Aorta (tissue), 5 donors: ENCODE measurements at regions not wholly inside any gene's neighbourhood (a gene's known extent, or its start where the extent isn't known, plus 50 kb on each side); places are given as distances from the start of the nearest gene placed in this dataset.

Experiments used
- ATAC-seq: fragments of 200-7000 bp; cut with Tn5 transposase; one replicate; pipeline ENCODE4 v1.9.1; 2022; ENCODE audit warnings: moderate library complexity; ENCODE audit not compliant: low FRiP score
- DNase-seq, 2 donors: peaks; one replicate each; pipeline ENCODE4 v3.0.0-alpha.2; 2020
- H3K27ac ChIP-seq, 2 donors: one replicate each; pipeline ENCODE4 v1.5.1; 2013; ENCODE audit warnings: low read length in 2 of 2, mild to moderate bottlenecking in 2 of 2, moderate library complexity in 2 of 2, control low read depth in 1 of 2, inconsistent platforms in 1 of 2, low read depth in 1 of 2
- H3K27me3 ChIP-seq, 2 donors: one replicate each; pipeline ENCODE4 v1.6.1; 2013; ENCODE audit warnings: control low read depth in 1 of 2, low read length in 1 of 2, mild to moderate bottlenecking in 1 of 2, moderate library complexity in 1 of 2; ENCODE audit not compliant: insufficient read depth in 2 of 2, control insufficient read depth in 1 of 2
- H3K36me3 ChIP-seq, 2 donors: one replicate each; pipeline ENCODE4 v1.6.1; 2013; ENCODE audit warnings: control low read depth in 1 of 2, low read length in 1 of 2, mild to moderate bottlenecking in 1 of 2; ENCODE audit not compliant: insufficient read depth in 2 of 2, control insufficient read depth in 1 of 2
- H3K4me1 ChIP-seq, 2 donors: one replicate each; pipeline ENCODE4 v1.6.1; 2013; ENCODE audit warnings: low read length in 2 of 2, control low read depth in 1 of 2, mild to moderate bottlenecking in 1 of 2, moderate library complexity in 1 of 2; ENCODE audit not compliant: insufficient read depth in 2 of 2, control insufficient read depth in 1 of 2
- H3K4me3 ChIP-seq, 2 donors: one replicate each; pipeline ENCODE4 v1.5.1; 2013; ENCODE audit warnings: low read length in 2 of 2, control low read depth in 1 of 2, mild to moderate bottlenecking in 1 of 2
- H3K9me3 ChIP-seq: one replicate; pipeline ENCODE4 v1.6.1; 2013; ENCODE audit warnings: mild to moderate bottlenecking, low read length; ENCODE audit not compliant: control insufficient read depth
- WGBS, 2 donors: extraction: QIAGEN DNeasy Blood & Tissue Kit; methylation state at CpG; one replicate each; pipeline ENCODE4 v1.1.7; 2013; 5-methylcytosine and 5-hydroxymethylcytosine counted together
- intact Hi-C, 2 donors: fragments of 100-400 bp; cut with DNase I; formaldehyde crosslinking; loops; one replicate each; pipeline versions ENCODE4 v1.14.2 to v1.15.0; 2022
- donor health status: healthy with polysubstance abuse.
- donor health status: Bipolar disorder and iron deficiency.
- donor health status: DM: no; HTN: no; CAD: no.
- donor health status: DM: no; HTN: no; CAD: no.
- donor health status: DM: yes; HTN: yes; CAD: no.

DNA sequence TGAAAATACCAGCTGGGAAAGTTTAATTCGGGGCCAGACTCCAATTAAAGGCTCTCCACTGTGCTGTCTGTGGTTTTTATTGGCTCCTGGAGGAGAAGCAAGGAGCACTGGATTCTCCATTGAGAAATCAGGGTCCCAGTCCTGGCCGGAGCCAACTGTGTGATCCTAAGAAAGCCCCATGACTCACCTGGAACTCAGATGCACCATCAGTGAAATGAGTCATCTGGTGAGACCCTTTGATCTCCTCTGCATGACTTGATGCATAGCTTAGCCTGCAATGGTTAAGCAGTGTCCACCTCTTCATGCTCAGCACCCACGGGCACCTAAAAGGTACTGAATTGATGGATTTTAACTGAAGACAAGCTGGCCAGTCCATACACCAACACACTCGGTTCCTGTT lies 119.2 kb upstream of the VCX3B start:
- no peaks in the 10 kb centered on the region for H3K4me1 ChIP-seq
- no peaks in the 10 kb centered on the region for H3K36me3 ChIP-seq
- no peaks in the 10 kb centered on the region for H3K27me3 ChIP-seq
- DNase-seq (no peak), ATAC-seq (no peak)
- 88 to 90% methylated on average over 4 of the region's 4 CpGs for WGBS, 2 donors
- no peaks in the 10 kb centered on the region for H3K9me3 ChIP-seq
- no peak overlapping the region for H3K4me3 ChIP-seq
- intact Hi-C loops = no loop called here
- no peak overlapping the region for H3K27ac ChIP-seq

GRCh38 chrX:8346060-8346459 lies 118.6 kb upstream of the VCX3B start:
- H3K27me3 ChIP-seq = no peaks in the 10 kb centered on the region
- DNase-seq = no peak
- H3K4me3 ChIP-seq = no peak overlapping the region
- H3K9me3 ChIP-seq = no peaks in the 10 kb centered on the region
- no peaks in the 10 kb centered on the region for H3K36me3 ChIP-seq
- WGBS, 2 donors = 96 to 100% methylated on average over 1 of the region's 1 CpG
- no peak for ATAC-seq
- intact Hi-C loops = no loop called here
- H3K4me1 ChIP-seq = no peaks in the 10 kb centered on the region
- no peak overlapping the region for H3K27ac ChIP-seq

GRCh38 chrX:8346892-8347291 lies 117.7 kb upstream of the VCX3B start:
- Histone ChIP-seq H3K27me3 (no peaks in the 10 kb centered on the region), H3K4me3 (no peak overlapping the region), H3K27ac (no peak overlapping the region), H3K4me1 (no peaks in the 10 kb centered on the region), H3K9me3 (no peaks in the 10 kb centered on the region), H3K36me3 (no peaks in the 10 kb centered on the region)
- no peak for ATAC-seq
- DNase-seq = no peak
- intact Hi-C loops = no loop called here
- WGBS, 2 donors = 82 to 85% methylated on average over 3 of the region's 3 CpGs

DNA sequence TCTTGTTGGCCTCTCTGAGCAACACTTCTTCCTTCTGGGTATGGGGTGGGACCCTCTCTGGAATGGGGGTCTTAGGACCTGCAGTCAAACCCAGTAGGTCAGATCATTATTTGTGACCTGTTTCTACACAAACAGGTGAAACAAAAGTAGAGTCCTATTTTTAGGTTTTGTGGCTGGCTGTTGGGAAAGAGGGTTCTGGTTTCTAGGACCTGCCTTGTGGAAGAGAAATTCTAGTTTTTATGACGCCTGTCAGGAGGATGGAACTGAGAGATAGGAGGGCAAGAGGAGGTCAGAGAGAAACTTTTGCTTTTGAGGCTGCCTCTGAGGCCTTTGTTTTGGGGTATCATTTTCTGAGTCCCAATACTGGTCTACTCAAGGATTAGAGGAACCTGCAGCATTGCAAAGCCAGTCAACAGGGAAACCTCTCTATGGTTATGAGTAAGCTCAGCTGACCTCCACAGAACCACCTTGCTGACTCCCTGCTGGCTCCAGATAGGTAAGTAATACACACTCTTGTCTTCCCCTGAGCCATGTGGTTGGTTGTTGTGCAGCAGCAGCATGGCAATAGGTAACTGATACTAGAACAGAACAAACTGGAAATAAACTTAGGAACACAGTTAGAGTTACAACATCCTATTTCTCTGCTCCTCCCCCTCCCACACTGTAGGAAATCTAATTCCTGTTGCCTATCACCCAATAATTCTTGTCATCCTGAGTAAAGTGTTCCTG lies 114.7 kb upstream of the VCX3B start:
- H3K4me1 ChIP-seq = no peaks in the 10 kb centered on the region
- 91 to 97% methylated on average over 1 of the region's 1 CpG for WGBS, 2 donors
- intact Hi-C loops = no loop called here
- ATAC-seq = no peak
- DNase-seq = no peak
- no peak overlapping the region for H3K4me3 ChIP-seq
- no peaks in the 10 kb centered on the region for H3K9me3 ChIP-seq
- H3K27ac ChIP-seq = no peak overlapping the region
- no peaks in the 10 kb centered on the region for H3K27me3 ChIP-seq
- no peaks in the 10 kb centered on the region for H3K36me3 ChIP-seq

DNA sequence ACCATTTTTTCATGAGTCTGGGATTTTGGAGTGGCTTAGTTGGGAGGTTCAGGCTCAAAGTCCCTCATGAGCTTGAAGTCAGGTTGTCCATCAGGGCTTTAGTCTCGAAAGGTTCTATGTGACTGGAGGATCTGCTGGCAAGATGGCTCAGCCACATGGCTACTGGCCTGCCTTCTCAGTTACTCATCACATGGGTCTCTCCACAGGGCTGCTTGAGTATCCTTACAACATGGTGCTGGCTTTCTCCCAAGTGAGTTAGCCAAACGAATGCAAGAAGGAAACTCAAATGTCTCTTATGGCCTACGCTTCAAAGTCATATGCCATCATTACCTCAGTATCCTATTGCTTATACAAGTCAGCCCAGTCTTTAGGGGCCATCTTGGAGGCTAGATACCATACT lies 106.3 kb upstream of the VCX3B start:
- H3K4me3 ChIP-seq = no peak overlapping the region
- H3K27ac ChIP-seq = no peak overlapping the region
- intact Hi-C loops = no loop called here
- no peaks in the 10 kb centered on the region for H3K27me3 ChIP-seq
- ATAC-seq (no peak), DNase-seq (no peak)
- 95 to 96% methylated on average over 3 of the region's 3 CpGs for WGBS, 2 donors
- H3K4me1 ChIP-seq = no peaks in the 10 kb centered on the region
- H3K9me3 ChIP-seq = no peaks in the 10 kb centered on the region
- H3K36me3 ChIP-seq = no peaks in the 10 kb centered on the region

GRCh38 chrX:8364369-8365141 lies 100.1 kb upstream of the VCX3B start:
- no peaks in the 10 kb centered on the region for H3K4me1 ChIP-seq
- WGBS, 2 donors = 67 to 85% methylated on average over 13 of the region's 13 CpGs
- ATAC-seq = no peak
- no peak overlapping the region for H3K27ac ChIP-seq
- intact Hi-C loops = loop anchor here in 1 of 2 donors (10.0 kb wide), 1 partner anchor 370 kb away; the partner anchor contains the start of gene ANOS1
- no peaks in the 10 kb centered on the region for H3K9me3 ChIP-seq
- no peak for DNase-seq
- H3K36me3 ChIP-seq = no peaks in the 10 kb centered on the region
- H3K4me3 ChIP-seq = no peak overlapping the region
- H3K27me3 ChIP-seq = no peaks in the 10 kb centered on the region

GRCh38 chrX:8366481-8366880 lies 98.1 kb upstream of the VCX3B start:
- H3K4me3 ChIP-seq = no peak overlapping the region
- no peak for DNase-seq
- peak overlapping the region in 1 of 2 donors; percentile 28 for H3K27ac ChIP-seq
- ATAC-seq = no peak
- 4 to 7% methylated on average over 2 of the region's 2 CpGs for WGBS, 2 donors
- H3K36me3 ChIP-seq = no peaks in the 10 kb centered on the region
- intact Hi-C loops = loop anchor here in 1 of 2 donors (10.0 kb wide), 1 partner anchor 368 kb away; the partner anchor contains the start of gene ANOS1
- no peaks in the 10 kb centered on the region for H3K4me1 ChIP-seq
- H3K27me3 ChIP-seq = no peaks in the 10 kb centered on the region
- H3K9me3 ChIP-seq = no peaks in the 10 kb centered on the region

DNA sequence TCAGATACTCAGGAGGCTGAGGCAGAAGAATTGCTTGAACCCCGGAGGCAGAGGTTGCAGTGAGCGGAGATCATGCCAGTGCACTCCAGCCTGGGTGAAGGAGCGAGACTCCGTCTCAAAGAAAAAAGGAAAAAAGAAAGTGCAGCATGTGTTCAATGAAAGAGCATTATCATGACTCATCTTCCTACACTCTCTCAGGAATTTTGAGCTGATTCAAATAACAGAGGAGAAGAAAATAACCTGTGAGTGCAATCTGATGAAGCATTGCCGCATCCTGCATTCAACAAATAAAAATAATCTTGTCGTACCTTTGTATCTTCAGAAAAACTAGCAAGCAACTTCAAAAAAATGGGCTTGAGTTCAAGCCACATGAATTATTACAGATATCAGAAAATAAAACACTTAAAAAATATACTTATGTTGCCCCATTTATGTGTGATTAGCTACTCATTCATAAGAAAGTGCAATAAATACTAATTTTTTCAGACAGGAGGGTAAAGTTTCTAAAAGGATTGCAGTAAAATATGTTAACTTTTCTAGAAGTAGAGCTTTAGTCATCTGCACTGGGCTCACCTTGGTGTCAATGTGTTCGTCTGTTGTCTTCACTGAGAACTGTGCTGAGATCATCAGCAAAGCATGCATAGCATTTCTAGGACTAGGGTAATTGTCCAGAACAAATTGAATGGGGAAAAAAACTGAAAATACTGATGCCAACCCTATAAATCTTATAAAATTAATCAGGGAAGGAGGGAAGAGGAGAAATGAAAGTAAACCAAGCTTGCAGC lies 90.4 kb upstream of the VCX3B start:
- DNase-seq = no peak
- 86 to 87% methylated on average over 7 of the region's 7 CpGs for WGBS, 2 donors
- intact Hi-C loops = no loop called here
- ATAC-seq = no peak
- H3K9me3 ChIP-seq = no peaks in the 10 kb centered on the region
- H3K27me3 ChIP-seq = no peaks in the 10 kb centered on the region
- H3K4me1 ChIP-seq = no peaks in the 10 kb centered on the region
- H3K4me3 ChIP-seq = no peak overlapping the region
- no peaks in the 10 kb centered on the region for H3K36me3 ChIP-seq
- H3K27ac ChIP-seq = no peak overlapping the region
